ENCODE measurements at regions not wholly inside any gene's neighbourhood (a gene's known extent, or its start where the extent isn't known, plus 50 kb on each side); places are given as distances from the start of the nearest gene placed in this dataset.
"Not testable (repeated sequence)": the region's sequence is repeated elsewhere in the genome, so short reads cannot be mapped to it uniquely, and the experiment has no call there.

DNA sequence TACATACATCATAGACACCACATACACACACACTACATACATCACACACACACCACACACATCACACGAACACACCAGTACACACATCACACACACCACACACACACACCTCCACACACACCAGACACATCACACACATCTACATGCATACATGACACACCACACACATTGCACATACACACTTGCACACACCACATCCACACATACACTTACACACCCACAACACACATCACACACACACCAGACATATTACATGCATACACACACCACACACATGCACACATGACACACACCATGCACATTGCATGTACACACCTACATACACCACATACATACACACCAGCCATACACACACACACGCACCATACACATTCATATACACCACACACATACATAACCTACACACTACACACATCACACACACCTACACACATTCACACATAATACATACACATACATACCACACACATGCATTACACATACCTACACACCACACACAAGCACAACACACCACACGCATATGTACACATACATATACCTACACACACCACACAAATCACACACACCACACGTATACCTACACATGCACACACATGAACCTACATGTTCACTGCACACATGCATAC, 156.5 kb downstream of the NDUFA10 start:
- Mint-ChIP-seq H3K4me3 (no peak overlapping the region), H3K27me3 (peaks cover 6% of the 10 kb centered on the region), H3K9me3 (no peaks in the 10 kb centered on the region), H3K36me3 (ENCODE audit: low read depth) (peaks cover 4% of the 10 kb centered on the region), H3K4me1 (ENCODE audit: low read depth) (no peaks in the 10 kb centered on the region), H3K27ac (no peak overlapping the region)
- intact Hi-C loops (cut with micrococcal nuclease) = no loop called here

DNA sequence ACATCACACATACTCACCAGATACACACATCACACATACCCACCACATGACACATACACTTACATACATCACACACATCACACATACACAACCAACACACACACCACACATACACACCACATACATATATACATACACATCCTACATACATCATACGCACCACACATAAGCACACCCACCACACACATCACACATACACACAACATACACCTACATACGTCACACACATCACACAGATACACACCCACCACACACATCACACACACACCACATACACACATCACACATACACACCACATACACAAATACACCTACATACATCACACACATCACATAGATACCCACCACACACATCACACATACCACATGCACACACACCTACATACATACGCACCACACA, 158.4 kb downstream of the NDUFA10 start:
- intact Hi-C loops (cut with micrococcal nuclease) = no loop called here
- peaks cover 3% of the 10 kb centered on the region for H3K27me3 Mint-ChIP-seq
- no peaks in the 10 kb centered on the region for H3K9me3 Mint-ChIP-seq

DNA sequence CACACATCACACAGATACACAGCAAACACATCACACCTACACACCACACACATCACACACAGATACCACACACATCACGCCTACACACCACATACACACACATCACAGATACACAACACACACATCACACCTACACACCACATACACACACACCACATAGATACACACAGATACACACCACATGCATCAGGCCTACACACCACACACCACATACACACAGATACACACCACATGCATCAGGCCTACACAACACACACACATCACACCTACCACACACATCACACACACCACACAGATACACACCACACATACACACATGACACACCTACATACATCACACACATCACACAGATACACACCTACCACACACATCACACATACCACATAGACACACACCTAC, 158.8 kb downstream of the NDUFA10 start:
- intact Hi-C loops (cut with micrococcal nuclease) = no loop called here
- no peak overlapping the region for H3K27ac Mint-ChIP-seq
- H3K36me3 Mint-ChIP-seq (ENCODE audit: low read depth) = peaks cover 4% of the 10 kb centered on the region
- peaks cover 5% of the 10 kb centered on the region for H3K27me3 Mint-ChIP-seq
- H3K9me3 Mint-ChIP-seq = no peaks in the 10 kb centered on the region
- H3K4me3 Mint-ChIP-seq = no peak overlapping the region
- H3K4me1 Mint-ChIP-seq (ENCODE audit: low read depth) = no peaks in the 10 kb centered on the region

More for the DNA sequence above, 158.4 kb downstream of the NDUFA10 start:
- Mint-ChIP-seq H3K4me3 (no peak overlapping the region), H3K36me3 (ENCODE audit: low read depth) (peaks cover 4% of the 10 kb centered on the region), H3K27ac (no peak overlapping the region), H3K4me1 (ENCODE audit: low read depth) (no peaks in the 10 kb centered on the region)

DNA sequence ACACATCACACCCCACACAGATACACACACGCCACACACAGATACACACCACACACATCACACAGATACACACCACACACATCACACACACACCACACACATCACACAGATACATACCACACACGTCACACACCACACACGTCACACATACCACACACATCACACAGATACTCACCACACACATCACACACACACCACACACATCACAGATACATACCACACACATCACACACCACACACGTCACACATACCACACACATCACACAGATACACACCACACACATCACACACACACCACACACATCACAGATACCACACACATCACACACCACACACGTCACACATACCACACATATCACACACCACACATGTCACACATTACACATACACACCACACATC, 159.3 kb downstream of the NDUFA10 start:
- H3K27me3 Mint-ChIP-seq; H3K27ac Mint-ChIP-seq; intact Hi-C loops (cut with micrococcal nuclease); H3K4me1 Mint-ChIP-seq (ENCODE audit: low read depth); H3K4me3 Mint-ChIP-seq; H3K36me3 Mint-ChIP-seq (ENCODE audit: low read depth); H3K9me3 Mint-ChIP-seq: not testable (repeated sequence)

DNA sequence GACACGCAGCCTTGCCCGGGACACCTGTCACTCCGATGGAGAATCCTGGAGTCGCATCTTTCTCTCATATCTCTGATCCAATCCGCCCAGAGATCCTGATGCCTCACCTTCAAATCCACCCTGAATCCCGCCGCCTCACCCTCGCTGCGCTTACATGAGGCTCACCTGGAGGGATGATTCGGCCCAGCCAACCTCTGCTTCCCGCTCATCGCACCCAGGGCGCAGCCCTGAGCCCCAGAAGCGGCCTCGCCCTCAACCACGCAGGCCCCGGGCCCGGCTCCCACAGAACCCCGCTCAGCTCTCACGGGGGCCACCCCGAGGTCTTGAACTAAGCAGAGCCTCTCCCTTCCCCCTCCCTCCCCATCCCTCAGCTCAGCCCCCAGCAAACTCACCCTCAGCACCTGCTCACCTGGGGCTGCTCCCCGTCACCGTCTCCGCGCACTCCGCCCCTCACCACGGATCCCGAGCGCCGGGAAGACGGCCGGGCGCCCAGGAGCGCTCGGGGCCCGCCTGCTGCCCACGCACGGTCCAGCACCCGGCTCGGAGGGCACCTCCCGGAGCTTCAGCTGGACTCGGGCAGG, 160.0 kb downstream of the NDUFA10 start:
- Mint-ChIP-seq H3K27ac (no peak overlapping the region), H3K4me1 (ENCODE audit: low read depth) (peaks cover 8% of the 10 kb centered on the region), H3K27me3 (peaks cover 10% of the 10 kb centered on the region), H3K4me3 (no peak overlapping the region), H3K36me3 (ENCODE audit: low read depth) (peaks cover 4% of the 10 kb centered on the region), H3K9me3 (no peaks in the 10 kb centered on the region)
- intact Hi-C loops (cut with micrococcal nuclease) = no loop called here

DNA sequence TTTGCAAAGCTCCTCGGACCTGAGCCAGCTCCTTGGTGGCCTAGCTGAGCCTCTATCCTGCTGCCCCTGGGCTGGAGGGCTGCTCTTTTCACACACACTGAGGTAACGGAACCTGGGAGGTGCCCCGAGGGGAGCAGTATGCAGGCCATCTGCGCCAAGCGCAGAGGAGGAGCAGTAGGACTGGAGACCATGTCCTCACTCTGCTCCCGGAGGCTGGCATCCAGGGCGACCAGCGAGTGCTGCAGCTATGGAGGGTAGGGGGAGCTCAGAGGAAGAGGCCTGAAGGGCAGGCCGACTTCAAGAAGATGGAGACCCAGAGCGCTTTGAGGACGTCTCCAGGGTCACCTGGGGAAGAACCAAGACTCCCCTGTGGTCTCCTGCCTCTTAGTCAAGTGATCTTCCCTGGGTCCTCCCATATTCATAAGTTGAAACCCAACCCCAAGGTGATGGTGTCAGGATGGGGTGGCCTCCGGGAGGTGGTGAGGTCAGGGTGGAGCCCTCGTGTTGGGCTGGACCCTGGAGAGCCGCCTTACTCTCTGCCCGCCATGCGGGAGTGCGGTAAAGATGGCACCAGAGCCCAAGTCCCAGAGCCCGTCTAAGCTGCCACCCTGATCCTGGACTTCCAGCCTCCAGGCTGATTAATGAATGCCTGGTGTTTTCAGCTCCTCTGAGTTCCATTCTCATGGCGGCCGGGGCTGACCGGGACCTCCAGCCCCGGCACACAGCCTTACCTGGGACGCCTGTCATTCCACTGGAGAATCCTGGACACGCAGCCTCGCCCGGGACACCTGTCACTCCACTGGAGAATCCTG, 160.7 kb downstream of the NDUFA10 start:
- Mint-ChIP-seq H3K36me3 (ENCODE audit: low read depth) (peaks cover 7% of the 10 kb centered on the region), H3K27me3 (peaks cover 10% of the 10 kb centered on the region), H3K9me3 (no peaks in the 10 kb centered on the region), H3K4me1 (ENCODE audit: low read depth) (peaks cover 8% of the 10 kb centered on the region), H3K4me3 (no peak overlapping the region), H3K27ac (no peak overlapping the region)
- intact Hi-C loops (cut with micrococcal nuclease) = no loop called here

DNA sequence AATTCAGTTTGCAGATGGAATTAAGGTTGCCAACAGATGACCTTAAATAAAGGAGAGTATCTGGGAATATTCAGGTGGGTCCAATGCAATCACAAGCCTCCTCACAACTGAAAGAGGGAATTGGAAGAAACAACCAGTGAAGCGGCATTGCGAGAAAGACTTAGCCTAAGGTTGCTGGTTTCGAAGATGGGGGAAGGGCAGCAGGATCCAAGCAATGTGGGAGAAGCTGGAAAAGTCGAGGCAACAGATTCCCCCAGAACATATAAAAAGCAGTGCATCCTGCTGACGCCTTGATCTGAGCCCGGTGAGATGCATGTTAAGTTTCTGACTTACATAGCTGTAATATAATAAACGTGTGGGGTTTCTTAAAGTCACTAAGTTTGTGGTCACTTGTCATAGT, 162.5 kb downstream of the NDUFA10 start:
- Mint-ChIP-seq H3K27ac (no peak overlapping the region), H3K36me3 (ENCODE audit: low read depth) (peaks cover 26% of the 10 kb centered on the region)

DNA sequence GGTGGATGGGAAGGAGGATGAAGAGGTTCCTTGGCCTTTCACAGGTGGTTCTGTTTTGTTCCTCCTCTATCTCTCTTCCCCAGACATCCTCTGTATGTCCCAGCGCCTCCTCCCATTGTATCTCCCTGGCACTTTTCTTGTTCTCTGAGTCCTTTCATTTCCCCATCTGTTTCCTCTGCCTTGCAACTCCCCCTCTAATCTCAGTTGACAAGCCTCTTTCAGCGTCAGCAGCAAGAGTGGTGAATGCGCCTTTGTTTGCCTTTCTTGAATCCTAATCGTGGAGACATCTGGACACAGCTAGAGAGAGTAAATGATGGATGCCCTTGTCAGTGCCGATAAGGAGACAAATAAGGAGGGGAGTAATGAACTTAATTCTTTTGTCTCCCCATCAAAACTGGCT, 167.0 kb downstream of the NDUFA10 start:
- intact Hi-C loops (cut with micrococcal nuclease) = no loop called here
- no peak overlapping the region for H3K4me3 Mint-ChIP-seq
- no peak overlapping the region for H3K27ac Mint-ChIP-seq
- H3K27me3 Mint-ChIP-seq = peaks cover 25% of the 10 kb centered on the region
- H3K9me3 Mint-ChIP-seq = no peaks in the 10 kb centered on the region
- H3K4me1 Mint-ChIP-seq (ENCODE audit: low read depth) = peaks cover 15% of the 10 kb centered on the region
- H3K36me3 Mint-ChIP-seq (ENCODE audit: low read depth) = peaks cover 38% of the 10 kb centered on the region

More for the DNA sequence above, 162.5 kb downstream of the NDUFA10 start:
- Mint-ChIP-seq H3K4me1 (ENCODE audit: low read depth) (peaks cover 15% of the 10 kb centered on the region), H3K27me3 (peaks cover 19% of the 10 kb centered on the region), H3K4me3 (no peak overlapping the region), H3K9me3 (no peaks in the 10 kb centered on the region)
- intact Hi-C loops (cut with micrococcal nuclease) = no loop called here

DNA sequence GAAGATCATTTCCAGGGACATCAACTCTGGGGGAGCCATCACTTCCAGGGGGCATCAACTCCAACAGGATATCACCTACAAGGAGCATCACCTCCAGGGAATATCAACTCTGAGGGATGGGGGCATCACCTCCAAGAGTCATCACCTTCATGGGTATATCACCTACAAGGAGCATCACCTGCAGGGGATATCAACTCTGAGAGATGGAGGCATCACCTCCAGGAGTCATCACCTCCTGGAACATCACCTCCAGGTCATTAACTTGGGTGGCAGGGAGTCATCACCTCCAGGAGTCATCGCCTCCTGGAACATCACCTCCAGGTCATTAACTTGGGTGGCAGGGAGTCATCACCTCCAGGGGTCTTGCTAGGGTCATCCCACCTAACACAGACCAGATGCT, 167.6 kb downstream of the NDUFA10 start:
- H3K36me3 Mint-ChIP-seq (ENCODE audit: low read depth) = peaks cover 38% of the 10 kb centered on the region
- peaks cover 15% of the 10 kb centered on the region for H3K4me1 Mint-ChIP-seq (ENCODE audit: low read depth)
- intact Hi-C loops (cut with micrococcal nuclease) = no loop called here
- no peak overlapping the region for H3K4me3 Mint-ChIP-seq
- H3K27ac Mint-ChIP-seq = no peak overlapping the region
- H3K27me3 Mint-ChIP-seq = peaks cover 25% of the 10 kb centered on the region
- H3K9me3 Mint-ChIP-seq = no peaks in the 10 kb centered on the region

DNA sequence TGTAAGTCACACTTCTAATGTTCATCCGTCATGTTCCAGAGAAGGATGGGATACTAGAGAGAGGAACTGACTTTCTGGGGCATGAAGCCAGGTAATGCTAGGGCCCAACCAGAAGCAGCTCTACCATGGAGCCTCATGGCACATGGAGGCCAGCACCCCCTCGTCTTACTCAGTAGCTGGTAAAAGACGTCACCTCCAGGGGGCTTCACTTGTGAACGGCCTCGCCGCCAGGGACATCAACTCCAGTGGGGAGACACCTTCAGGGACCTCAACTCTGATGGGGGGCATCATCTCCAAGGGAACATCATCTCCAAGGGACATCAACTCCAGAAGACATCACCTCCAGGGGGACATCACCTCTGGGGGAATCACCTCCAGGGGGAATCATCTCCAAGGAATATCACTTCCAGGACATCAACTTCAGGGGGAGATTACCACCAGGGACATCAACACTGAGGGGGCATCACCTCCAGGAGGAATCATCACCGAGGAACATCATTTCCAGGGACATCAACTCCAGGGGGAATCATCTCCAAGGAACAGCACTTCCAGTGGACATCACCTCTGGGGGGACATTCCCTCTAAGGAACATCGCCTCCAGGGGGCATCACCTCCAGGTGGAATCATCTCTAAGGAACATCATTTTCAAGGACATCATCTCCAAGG, 168.4 kb downstream of the NDUFA10 start:
- Mint-ChIP-seq H3K4me3 (no peak overlapping the region), H3K27me3 (peaks cover 26% of the 10 kb centered on the region), H3K9me3 (peaks cover 2% of the 10 kb centered on the region), H3K4me1 (ENCODE audit: low read depth) (peaks cover 15% of the 10 kb centered on the region), H3K36me3 (ENCODE audit: low read depth) (peaks cover 38% of the 10 kb centered on the region), H3K27ac (no peak overlapping the region)
- intact Hi-C loops (cut with micrococcal nuclease) = no loop called here

DNA sequence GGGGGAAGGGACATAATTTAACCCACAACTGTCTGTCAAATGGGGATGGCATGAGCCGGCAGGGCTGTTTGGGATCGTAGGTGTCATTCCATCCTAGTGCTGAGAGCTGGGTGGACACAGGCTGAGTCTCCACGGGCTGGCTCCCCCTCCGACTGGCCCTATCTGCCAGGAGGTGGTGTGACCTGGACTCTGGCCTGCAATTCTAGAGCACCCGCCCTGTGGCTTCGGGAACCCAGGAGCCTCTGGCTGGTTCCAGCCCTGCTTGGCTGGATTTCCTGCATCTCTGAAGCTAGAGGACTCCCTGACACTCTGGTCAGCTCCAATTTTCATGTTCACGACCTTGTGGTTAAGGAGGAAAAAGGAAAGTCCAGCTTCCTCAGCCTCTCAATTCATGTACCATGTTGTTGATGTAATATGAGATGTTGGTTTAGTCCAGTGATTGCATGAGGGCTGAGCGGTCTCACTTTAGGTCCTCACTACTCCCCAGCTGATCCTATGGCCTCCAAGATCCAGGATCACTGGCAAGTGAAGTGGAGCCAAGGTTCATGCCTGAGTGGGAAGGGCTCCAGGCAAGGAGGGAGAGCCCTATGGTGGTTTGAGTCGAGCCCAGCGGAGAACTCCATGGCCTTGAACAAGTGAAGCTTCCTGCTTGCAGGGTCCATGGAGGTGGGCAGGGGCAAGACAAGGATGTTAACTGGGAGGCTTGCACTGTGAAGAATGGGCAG, 169.1 kb downstream of the NDUFA10 start:
- Mint-ChIP-seq H3K4me1 (ENCODE audit: low read depth) (peaks cover 15% of the 10 kb centered on the region), H3K27me3 (peaks cover 27% of the 10 kb centered on the region)

DNA sequence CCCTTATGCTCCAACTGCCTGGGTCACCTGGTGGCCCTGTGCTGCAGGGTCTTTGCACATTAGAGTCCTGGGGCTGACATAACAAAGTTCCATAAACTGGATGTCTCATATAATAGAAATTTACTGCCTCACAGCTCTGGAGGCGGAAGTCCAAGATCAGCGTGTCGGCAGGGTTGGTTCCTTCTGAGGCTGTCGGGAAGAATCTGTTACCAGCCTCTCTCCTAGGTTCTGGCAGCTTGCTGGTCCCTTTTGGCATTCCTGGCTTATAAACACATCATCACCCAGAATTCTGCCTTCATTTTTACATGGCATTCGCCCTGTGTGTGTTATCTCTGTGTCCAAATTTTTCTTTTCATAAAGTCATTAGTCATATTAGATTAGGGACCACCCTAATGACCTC, 170.5 kb downstream of the NDUFA10 start:
- Mint-ChIP-seq H3K4me3 (no peak overlapping the region), H3K27me3 (peaks cover 23% of the 10 kb centered on the region), H3K9me3 (peaks cover 16% of the 10 kb centered on the region), H3K36me3 (ENCODE audit: low read depth) (peaks cover 36% of the 10 kb centered on the region), H3K27ac (no peak overlapping the region), H3K4me1 (ENCODE audit: low read depth) (peaks cover 7% of the 10 kb centered on the region)
- intact Hi-C loops (cut with micrococcal nuclease) = no loop called here

More for the DNA sequence above, 169.1 kb downstream of the NDUFA10 start:
- Mint-ChIP-seq H3K4me3 (no peak overlapping the region), H3K27ac (no peak overlapping the region), H3K9me3 (peaks cover 9% of the 10 kb centered on the region), H3K36me3 (ENCODE audit: low read depth) (peaks cover 38% of the 10 kb centered on the region)
- intact Hi-C loops (cut with micrococcal nuclease) = no loop called here

DNA sequence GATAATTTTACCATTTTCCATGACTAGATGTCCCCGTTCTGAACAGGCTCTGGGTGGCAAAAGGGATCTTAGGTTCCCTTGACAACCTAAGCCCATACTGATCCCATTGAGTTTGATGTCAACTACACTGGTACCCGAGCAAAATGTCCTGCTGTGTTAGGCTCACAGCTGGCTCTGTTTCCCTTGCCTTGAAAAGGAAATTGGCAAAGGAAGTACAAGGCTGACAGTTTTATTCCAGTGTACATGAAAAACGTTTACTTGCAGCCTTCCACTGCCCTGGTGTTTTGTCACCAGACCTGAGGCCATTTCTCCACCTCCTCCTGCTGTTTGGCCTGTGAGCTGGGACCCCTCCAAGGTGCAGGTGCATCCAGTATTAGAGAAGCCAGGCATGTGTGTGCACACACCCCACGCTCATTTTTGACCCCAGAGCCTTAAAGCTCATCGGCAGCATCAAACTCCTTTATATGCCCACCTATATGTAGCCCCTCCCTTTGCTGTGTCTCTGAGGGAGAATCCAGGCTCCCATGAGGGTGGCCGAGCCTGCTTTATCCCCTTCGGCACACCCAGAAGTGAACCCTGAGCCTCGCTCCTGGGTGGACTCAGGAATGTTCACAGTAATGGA, 171.3 kb downstream of the NDUFA10 start:
- H3K36me3 Mint-ChIP-seq (ENCODE audit: low read depth) = peaks cover 28% of the 10 kb centered on the region
- H3K4me1 Mint-ChIP-seq (ENCODE audit: low read depth) = peaks cover 7% of the 10 kb centered on the region
- intact Hi-C loops (cut with micrococcal nuclease) = no loop called here
- peaks cover 16% of the 10 kb centered on the region for H3K9me3 Mint-ChIP-seq
- H3K27ac Mint-ChIP-seq = no peak overlapping the region
- H3K27me3 Mint-ChIP-seq = peaks cover 26% of the 10 kb centered on the region
- H3K4me3 Mint-ChIP-seq = no peak overlapping the region

Measured in dendritic cell treated with granulocyte-macrophage colony-stimulating factor and Interleukin-4, amounts not matched to agents 40 ng/mL and 50 ng/mL, for 4 days (primary cell).